Fibroblast of lung (primary cell): ENCODE measurements at regions not wholly inside any gene's neighbourhood (a gene's known extent, or its start where the extent isn't known, plus 50 kb on each side); places are given as distances from the start of the nearest gene placed in this dataset.
"Not testable (repeated sequence)": the region's sequence is repeated elsewhere in the genome, so short reads cannot be mapped to it uniquely, and the experiment has no call there.

Experiments
- DNase-seq, 2 donors: peaks; one replicate each; pipeline versions ENCODE4 v3.0.0 to v3.0.0-alpha.2; 2010; ENCODE audit warnings: low read depth in 2 of 2
- H2AFZ ChIP-seq: 2 replicates; pipeline ENCODE4 v1.5.1; 2012; ENCODE audit warnings: low read length, control low read depth, inconsistent platforms
- H3K27ac ChIP-seq: 2 replicates; pipeline ENCODE4 v1.5.1; 2011; ENCODE audit warnings: low read length, control low read depth; ENCODE audit not compliant: insufficient read depth
- H3K27me3 ChIP-seq: 2 replicates; pipeline ENCODE4 v1.5.1; 2011; ENCODE audit warnings: mild to moderate bottlenecking, low read length; ENCODE audit not compliant: control insufficient read depth, insufficient read depth
- H3K36me3 ChIP-seq: 2 replicates; pipeline ENCODE4 v1.5.1; 2011; ENCODE audit warnings: low read length; ENCODE audit not compliant: control insufficient read depth, insufficient read depth
- H3K4me1 ChIP-seq: 2 replicates; pipeline ENCODE4 v1.5.1; 2011; ENCODE audit warnings: low read length; ENCODE audit not compliant: control insufficient read depth, insufficient read depth; ENCODE audit errors: extremely low read depth
- H3K4me2 ChIP-seq: 2 replicates; pipeline ENCODE4 v1.5.1; 2011; ENCODE audit warnings: low read length, control low read depth; ENCODE audit not compliant: insufficient read depth; ENCODE audit errors: extremely low read depth
- H3K4me3 ChIP-seq, 4 experiments: fragments of 200-600 bp in 1 of 4; sonication (generic) in 1 of 4; replicated peaks in 1 of 4; 2 replicates each; pipeline ENCODE4 v1.5.1; 2011 to 2016; ENCODE audit warnings: low read length in 4 of 4, low read depth in 3 of 4, mild to moderate bottlenecking in 3 of 4, control low read depth in 2 of 4, inconsistent platforms in 1 of 4, mixed read lengths in 1 of 4; ENCODE audit not compliant: insufficient read depth in 1 of 4; ENCODE audit errors: control extremely low read depth in 1 of 4
- H3K79me2 ChIP-seq: 2 replicates; pipeline ENCODE4 v1.5.1; 2012; ENCODE audit warnings: mild to moderate bottlenecking, low read length, inconsistent platforms; ENCODE audit not compliant: control insufficient read depth, insufficient read depth
- H3K9ac ChIP-seq: 2 replicates; pipeline ENCODE4 v1.5.1; 2011; ENCODE audit warnings: mild to moderate bottlenecking, low read length, control low read depth; ENCODE audit not compliant: insufficient read depth
- H3K9me3 ChIP-seq: 2 replicates; pipeline ENCODE4 v1.5.1; 2012; ENCODE audit warnings: low read depth, low read length; ENCODE audit not compliant: control insufficient read depth, insufficient read depth
- H4K20me1 ChIP-seq: 2 replicates; pipeline ENCODE4 v1.5.1; 2011; ENCODE audit warnings: low read length; ENCODE audit not compliant: control insufficient read depth, insufficient read depth; ENCODE audit errors: extremely low read depth
- EZH2 ChIP-seq: IDR thresholded peaks from 2 replicates; pipeline ENCODE4 v1.5.1; 2012; ENCODE audit warnings: low read length, control low read depth, mild to moderate bottlenecking; ENCODE audit errors: missing control alignments
- TF ChIP-seq, protein P1 (sequence below), 2 donors: IDR thresholded peaks in 1 of 2; conservative IDR thresholded peaks in 1 of 2; 1 replicate in 1 of 2; 2 replicates in 1 of 2; pipeline ENCODE4 v1.5.1; 2011 to 2012; ENCODE audit warnings: low read length in 2 of 2, control low read depth in 1 of 2, inconsistent platforms in 1 of 2, low read depth in 1 of 2, mild to moderate bottlenecking in 1 of 2

DNA sequence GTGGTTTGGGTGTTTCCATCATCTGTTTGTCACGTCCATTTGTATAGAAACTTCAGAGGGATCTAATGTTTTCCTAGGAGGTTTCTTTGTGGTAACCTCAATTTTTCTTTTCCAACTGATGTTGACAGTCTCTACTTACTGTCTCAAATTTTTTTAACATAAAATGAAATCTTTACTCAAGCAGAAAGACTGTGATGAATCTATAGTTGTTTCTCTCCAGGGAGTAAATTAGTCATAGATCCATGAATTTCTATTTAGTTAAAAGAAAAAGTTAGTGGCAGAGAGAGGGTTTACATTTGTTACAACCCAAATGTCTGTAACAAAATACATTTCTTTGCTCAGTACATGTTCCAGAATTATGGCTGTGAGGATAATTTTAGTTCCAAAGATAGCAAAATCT is 161.6 kb downstream of the DISP1 start:
- Histone ChIP-seq H3K9ac (no peak overlapping the region), H3K4me1 (peaks cover 8% of the 10 kb centered on the region), H3K27me3 (no peaks in the 10 kb centered on the region), H3K79me2 (no peaks in the 10 kb centered on the region), H2AFZ (no peak overlapping the region), H3K36me3 (no peaks in the 10 kb centered on the region), H3K4me3 (no peak overlapping the region), H3K9me3 (no peaks in the 10 kb centered on the region), H4K20me1 (no peaks in the 10 kb centered on the region), H3K4me2 (no peak overlapping the region), H3K27ac (no peak overlapping the region)
- no peak for TF ChIP-seq EZH2
- TF ChIP-seq, protein P1, sequence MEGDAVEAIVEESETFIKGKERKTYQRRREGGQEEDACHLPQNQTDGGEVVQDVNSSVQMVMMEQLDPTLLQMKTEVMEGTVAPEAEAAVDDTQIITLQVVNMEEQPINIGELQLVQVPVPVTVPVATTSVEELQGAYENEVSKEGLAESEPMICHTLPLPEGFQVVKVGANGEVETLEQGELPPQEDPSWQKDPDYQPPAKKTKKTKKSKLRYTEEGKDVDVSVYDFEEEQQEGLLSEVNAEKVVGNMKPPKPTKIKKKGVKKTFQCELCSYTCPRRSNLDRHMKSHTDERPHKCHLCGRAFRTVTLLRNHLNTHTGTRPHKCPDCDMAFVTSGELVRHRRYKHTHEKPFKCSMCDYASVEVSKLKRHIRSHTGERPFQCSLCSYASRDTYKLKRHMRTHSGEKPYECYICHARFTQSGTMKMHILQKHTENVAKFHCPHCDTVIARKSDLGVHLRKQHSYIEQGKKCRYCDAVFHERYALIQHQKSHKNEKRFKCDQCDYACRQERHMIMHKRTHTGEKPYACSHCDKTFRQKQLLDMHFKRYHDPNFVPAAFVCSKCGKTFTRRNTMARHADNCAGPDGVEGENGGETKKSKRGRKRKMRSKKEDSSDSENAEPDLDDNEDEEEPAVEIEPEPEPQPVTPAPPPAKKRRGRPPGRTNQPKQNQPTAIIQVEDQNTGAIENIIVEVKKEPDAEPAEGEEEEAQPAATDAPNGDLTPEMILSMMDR (conservative IDR thresholded peaks at IDR 0.05 in 1 of 2, IDR thresholded peaks at IDR 0.05 in 1 of 2; ENCODE audit: low read depth in 1 of 2, low read length in 2 of 2) = no peak
- peak; percentile 23 to 40 for DNase-seq

DNA sequence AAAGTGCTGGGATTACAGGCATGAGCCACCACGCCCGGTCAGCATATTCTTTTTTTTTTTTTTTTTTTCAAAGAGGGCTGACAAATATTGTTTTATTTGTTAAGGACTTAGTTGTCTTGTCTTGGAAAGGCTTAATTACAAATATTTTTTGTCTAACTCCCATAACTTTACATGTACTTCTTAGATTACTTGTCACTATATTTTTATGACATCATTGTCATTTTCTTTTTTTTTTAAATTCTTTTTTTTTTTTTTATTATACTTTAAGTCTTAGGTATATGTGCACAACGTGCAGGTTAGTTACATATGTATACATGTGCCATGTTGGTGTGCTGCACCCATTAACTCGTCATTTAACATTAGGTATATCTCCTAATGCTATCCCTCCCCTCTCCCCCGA is 162.5 kb downstream of the DISP1 start:
- H3K4me2 ChIP-seq, H4K20me1 ChIP-seq, H3K36me3 ChIP-seq, H3K4me1 ChIP-seq, H3K27ac ChIP-seq, H3K9me3 ChIP-seq, H2AFZ ChIP-seq, H3K4me3 ChIP-seq, H3K9ac ChIP-seq, H3K27me3 ChIP-seq, DNase-seq, H3K79me2 ChIP-seq: not testable (repeated sequence)

DNA sequence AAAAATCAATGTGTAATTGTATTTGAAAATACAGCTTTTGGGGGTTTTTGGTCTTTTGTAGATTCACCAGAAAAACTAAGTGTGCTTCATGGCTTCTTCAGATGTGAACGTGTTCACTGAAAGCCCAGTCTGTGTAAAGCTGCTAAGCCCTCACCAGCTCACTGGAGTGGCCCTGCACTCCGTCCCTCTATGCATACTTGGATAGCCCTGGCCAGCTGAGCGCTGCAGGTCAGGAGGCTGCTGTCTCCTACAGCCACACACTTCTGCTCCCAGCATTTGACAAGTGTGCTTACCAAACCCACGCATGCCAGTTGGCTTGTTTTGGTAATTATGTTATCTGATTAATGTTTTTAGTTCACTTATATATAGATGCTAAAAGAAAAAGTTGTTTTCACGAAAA is 163.5 kb downstream of the TLR5 start:
- H3K4me2 ChIP-seq = no peak overlapping the region
- H3K9ac ChIP-seq = no peak overlapping the region
- DNase-seq = no peak
- H2AFZ ChIP-seq = no peak overlapping the region
- H3K27ac ChIP-seq = no peak overlapping the region
- H3K79me2 ChIP-seq = no peaks in the 10 kb centered on the region
- H3K9me3 ChIP-seq = no peaks in the 10 kb centered on the region
- H3K4me3 ChIP-seq = no peak overlapping the region
- no peaks in the 10 kb centered on the region for H4K20me1 ChIP-seq
- no peaks in the 10 kb centered on the region for H3K27me3 ChIP-seq
- TF ChIP-seq, protein P1 (conservative IDR thresholded peaks at IDR 0.05 in 1 of 2, IDR thresholded peaks at IDR 0.05 in 1 of 2; ENCODE audit: low read depth in 1 of 2, low read length in 2 of 2) = no peak
- TF ChIP-seq EZH2 = no peak
- peaks cover 6% of the 10 kb centered on the region for H3K4me1 ChIP-seq
- no peaks in the 10 kb centered on the region for H3K36me3 ChIP-seq
